HCT116 (cell line): ENCODE measurements at regions not wholly inside any gene's neighbourhood (a gene's known extent, or its start where the extent isn't known, plus 50 kb on each side); places are given as distances from the start of the nearest gene placed in this dataset.

Source experiments
- ATAC-seq: fragments of 200-7000 bp; cut with Tn5 transposase; 2 replicates; pipeline ENCODE4 v1.9.1; 2020; ENCODE audit warnings: mild to moderate bottlenecking, moderate library complexity
- BruUV-seq: library from RNA; stranded (reverse); fragments of 400-500 nt; replicated peaks from 2 replicates; lab custom pipeline; 2021; lab: Mats Ljungman, UMichigan
- CTCF ChIA-PET: fragments of 300-600 bp; sonication (Branson Sonifier 250); formaldehyde crosslinking; loops from one replicate; lab custom pipeline; 2021; ENCODE audit warnings: antibody characterized with exemption; lab: Charles Lee
- POLR2A ChIA-PET: fragments of 300-600, 350-600 bp; sonication (Branson Sonifier 250); formaldehyde crosslinking; loops from one replicate; lab custom pipeline; 2021; ENCODE audit warnings: antibody characterized with exemption; lab: Charles Lee
- RAD21 ChIA-PET, 2 experiments: fragments of 300-600 bp; sonication (Branson Sonifier 250); formaldehyde crosslinking; loops; one replicate each; lab custom pipeline; 2023; ENCODE audit warnings: low total read pairs in 2 of 2; ENCODE audit not compliant: uncharacterized antibody in 2 of 2, unreplicated experiment in 2 of 2, low non-redundant PET in 1 of 2; lab: Charles Lee
- DNase-seq: peaks from one replicate; pipeline ENCODE4 v3.0.0-alpha.2; 2010; ENCODE audit warnings: low read depth, low spot score
- H2AFZ ChIP-seq: fragments of 200-600 bp; shearing (Covaris generic), sonication (generic); 2 replicates; pipeline ENCODE4 v1.6.1; 2017; ENCODE audit warnings: low read depth, mixed run types, mixed read lengths, antibody characterized with exemption, low read length; ENCODE audit not compliant: poor library complexity, severe bottlenecking
- H3K27ac ChIP-seq: 2 replicates; pipeline ENCODE4 v1.5.1; 2012; ENCODE audit warnings: low read depth, low read length
- H3K27me3 ChIP-seq: fragments of 200-600 bp; sonication (generic); 2 replicates; pipeline ENCODE4 v1.6.1; 2016; ENCODE audit warnings: mixed run types, low read length, mixed read lengths; ENCODE audit not compliant: insufficient read depth
- H3K36me3 ChIP-seq, 2 experiments: fragments of 200-500 bp in 1 of 2; fragments of 200-600 bp in 1 of 2; sonication (Bioruptor generic) in 1 of 2; sonication (generic) in 1 of 2; 2 replicates each; pipeline versions ENCODE4 v1.5.1 to v1.6.1; 2014 to 2016; ENCODE audit warnings: low read length in 2 of 2, inconsistent platforms in 1 of 2, mixed read lengths in 1 of 2, mixed run types in 1 of 2; ENCODE audit not compliant: insufficient read depth in 2 of 2, control insufficient read depth in 1 of 2
- H3K4me1 ChIP-seq, 2 experiments: fragments of 200-600 bp in 1 of 2; sonication (generic) in 1 of 2; 2 replicates each; pipeline versions ENCODE4 v1.5.1 to v1.6.1; 2012 to 2017; ENCODE audit warnings: low read length in 2 of 2, inconsistent platforms in 1 of 2, mild to moderate bottlenecking in 1 of 2, mixed read lengths in 1 of 2, mixed run types in 1 of 2, moderate library complexity in 1 of 2; ENCODE audit not compliant: insufficient read depth in 2 of 2, control insufficient read depth in 1 of 2
- H3K4me2 ChIP-seq: fragments of 200-600 bp; sonication (generic); 2 replicates; pipeline ENCODE4 v1.6.1; 2017; ENCODE audit warnings: mixed run types, low read length, mixed read lengths
- H3K4me3 ChIP-seq, 2 experiments: fragments of 200-600 bp in 1 of 2; sonication (generic) in 1 of 2; replicated peaks in 1 of 2; 2 replicates each; pipeline ENCODE4 v1.5.1; 2011 to 2016; ENCODE audit warnings: low read length in 2 of 2, control low read depth in 1 of 2, low read depth in 1 of 2, mild to moderate bottlenecking in 1 of 2, mixed read lengths in 1 of 2, mixed run types in 1 of 2
- H3K79me2 ChIP-seq: fragments of 200-600 bp; sonication (generic); 2 replicates; pipeline ENCODE4 v1.6.1; 2017; ENCODE audit warnings: mild to moderate bottlenecking, mixed run types, low read length, moderate library complexity, mixed read lengths; ENCODE audit not compliant: insufficient read depth
- H3K9ac ChIP-seq: fragments of 200-600 bp; sonication (generic); 2 replicates; pipeline ENCODE4 v1.6.1; 2016; ENCODE audit warnings: low read length, mixed read lengths
- H3K9me2 ChIP-seq: fragments of 200-600 bp; sonication (generic), shearing (Covaris generic); 2 replicates; pipeline ENCODE4 v1.6.1; 2017; ENCODE audit warnings: mixed run types, mild to moderate bottlenecking, moderate library complexity; ENCODE audit not compliant: insufficient read depth
- H3K9me3 ChIP-seq, 2 experiments: fragments of 200-500 bp in 1 of 2; fragments of 200-600 bp in 1 of 2; sonication (Bioruptor generic) in 1 of 2; sonication (generic) in 1 of 2; 2 replicates each; pipeline ENCODE4 v1.6.1; 2014 to 2017; ENCODE audit warnings: low read length in 2 of 2, mixed read lengths in 2 of 2, inconsistent platforms in 1 of 2, low read depth in 1 of 2, mild to moderate bottlenecking in 1 of 2, mixed run types in 1 of 2, moderate library complexity in 1 of 2; ENCODE audit not compliant: control insufficient read depth in 1 of 2, insufficient read depth in 1 of 2
- H4K20me1 ChIP-seq: fragments of 200-600 bp; sonication (generic), shearing (Covaris generic); 2 replicates; pipeline ENCODE4 v1.6.1; 2017; ENCODE audit warnings: mixed run types, mild to moderate bottlenecking, moderate library complexity; ENCODE audit not compliant: insufficient read depth
- ATF3 ChIP-seq: IDR thresholded peaks from 2 replicates; pipeline ENCODE4 v1.6.1; 2012
- CBX3 ChIP-seq: IDR thresholded peaks from 2 replicates; pipeline ENCODE4 v1.6.1; 2012; ENCODE audit warnings: low read depth
- CEBPB ChIP-seq: IDR thresholded peaks from 2 replicates; pipeline ENCODE4 v1.6.1; 2012; ENCODE audit warnings: low read depth
- CTCF ChIP-seq, 3 experiments: fragments of 200-600 bp in 1 of 3; sonication (generic) in 1 of 3; IDR thresholded peaks in 2 of 3; conservative IDR thresholded peaks in 1 of 3; 2 replicates each; pipeline ENCODE4 v1.5.1; 2012 to 2017; ENCODE audit warnings: low read depth in 2 of 3, low read length in 2 of 3, antibody characterized with exemption in 1 of 3, borderline replicate concordance in 1 of 3, control low read depth in 1 of 3, mild to moderate bottlenecking in 1 of 3, mixed read lengths in 1 of 3, mixed run types in 1 of 3, moderate library complexity in 1 of 3; ENCODE audit not compliant: insufficient read depth in 1 of 3
- EGR1 ChIP-seq: IDR thresholded peaks from 2 replicates; pipeline ENCODE4 v1.6.1; 2012; ENCODE audit warnings: low read depth
- ELF1 ChIP-seq: IDR thresholded peaks from 2 replicates; pipeline ENCODE4 v1.6.1; 2012; ENCODE audit warnings: low read depth, borderline replicate concordance
- EZH2phosphoT487 ChIP-seq: fragments of 200-600 bp; IDR thresholded peaks from 2 replicates; pipeline ENCODE4 v1.6.1; 2018; ENCODE audit warnings: antibody characterized with exemption, borderline replicate concordance
- MAX ChIP-seq: IDR thresholded peaks from 2 replicates; pipeline ENCODE4 v1.6.1; 2012
- POLR2A ChIP-seq: IDR thresholded peaks from 2 replicates; pipeline ENCODE4 v1.7.0; 2011; ENCODE audit warnings: borderline replicate concordance; ENCODE audit not compliant: insufficient read depth, insufficient read length; ENCODE audit errors: extremely low read depth
- REST ChIP-seq: IDR thresholded peaks from 2 replicates; pipeline ENCODE4 v1.6.1; 2012; ENCODE audit warnings: low read depth
- SIN3A ChIP-seq: IDR thresholded peaks from 2 replicates; pipeline ENCODE4 v1.6.1; 2012; ENCODE audit warnings: low read depth
- SP1 ChIP-seq: IDR thresholded peaks from 2 replicates; pipeline ENCODE4 v1.6.1; 2012; ENCODE audit warnings: low read depth
- SRF ChIP-seq: IDR thresholded peaks from 2 replicates; pipeline ENCODE4 v1.6.1; 2012; ENCODE audit warnings: low read depth
- YY1 ChIP-seq: IDR thresholded peaks from 2 replicates; pipeline ENCODE4 v1.6.1; 2011; ENCODE audit warnings: low read length, low read depth, moderate library complexity, mild to moderate bottlenecking; ENCODE audit not compliant: insufficient replicate concordance; ENCODE audit errors: extremely low read depth
- ZNF274 ChIP-seq: fragments of 200-500 bp; sonication (Bioruptor generic); IDR thresholded peaks from 2 replicates; pipeline ENCODE4 v1.6.1; 2014; ENCODE audit warnings: mild to moderate bottlenecking, low read depth, low read length, inconsistent platforms
- intact Hi-C: fragments of 100-400 bp; cut with micrococcal nuclease; formaldehyde crosslinking; loops from 2 replicates; pipeline ENCODE4 v1.10.0; 2022
- TF ChIP-seq, protein P1 (sequence below): IDR thresholded peaks from 2 replicates; pipeline ENCODE4 v1.6.1; 2011; ENCODE audit warnings: mild to moderate bottlenecking, low read length, moderate library complexity; ENCODE audit not compliant: insufficient replicate concordance; ENCODE audit errors: extremely low read depth

- no peak for TF ChIP-seq EGR1
- TF ChIP-seq YY1: no peak
- no peak for TF ChIP-seq ELF1
- no peak for TF ChIP-seq ZNF274
- no peak for TF ChIP-seq CEBPB
Measured at GRCh38 chr10:2081501-2081900, 344.2 kb upstream of the ADARB2 start (continued).

- ChIA-PET RAD21 (no interaction called here), CTCF (no interaction called here), POLR2A (no interaction called here)
- TF ChIP-seq, protein P1, sequence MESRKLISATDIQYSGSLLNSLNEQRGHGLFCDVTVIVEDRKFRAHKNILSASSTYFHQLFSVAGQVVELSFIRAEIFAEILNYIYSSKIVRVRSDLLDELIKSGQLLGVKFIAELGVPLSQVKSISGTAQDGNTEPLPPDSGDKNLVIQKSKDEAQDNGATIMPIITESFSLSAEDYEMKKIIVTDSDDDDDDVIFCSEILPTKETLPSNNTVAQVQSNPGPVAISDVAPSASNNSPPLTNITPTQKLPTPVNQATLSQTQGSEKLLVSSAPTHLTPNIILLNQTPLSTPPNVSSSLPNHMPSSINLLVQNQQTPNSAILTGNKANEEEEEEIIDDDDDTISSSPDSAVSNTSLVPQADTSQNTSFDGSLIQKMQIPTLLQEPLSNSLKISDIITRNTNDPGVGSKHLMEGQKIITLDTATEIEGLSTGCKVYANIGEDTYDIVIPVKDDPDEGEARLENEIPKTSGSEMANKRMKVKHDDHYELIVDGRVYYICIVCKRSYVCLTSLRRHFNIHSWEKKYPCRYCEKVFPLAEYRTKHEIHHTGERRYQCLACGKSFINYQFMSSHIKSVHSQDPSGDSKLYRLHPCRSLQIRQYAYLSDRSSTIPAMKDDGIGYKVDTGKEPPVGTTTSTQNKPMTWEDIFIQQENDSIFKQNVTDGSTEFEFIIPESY: no peak
- no peak for TF ChIP-seq REST
- no peak for TF ChIP-seq CTCF (IDR thresholded peaks at IDR 0.05 in 2 of 3, conservative IDR thresholded peaks at IDR 0.05 in 1 of 3; ENCODE audit: borderline replicate concordance in 1 of 3, insufficient read depth in 1 of 3, low read depth in 2 of 3, low read length in 2 of 3)
- TF ChIP-seq CEBPB: no peak
- TF ChIP-seq SRF: no peak
- TF ChIP-seq ATF3: no peak
- TF ChIP-seq SP1: no peak
- TF ChIP-seq CBX3: no peak
- TF ChIP-seq SIN3A: no peak
- no peak for TF ChIP-seq MAX
- no peak for TF ChIP-seq YY1
- TF ChIP-seq EZH2phosphoT487: no peak
- TF ChIP-seq POLR2A: no peak
- intact Hi-C loops: no loop called here
- Histone ChIP-seq H3K4me1 (no peaks in the 10 kb centered on the region), H3K9me3 (peaks cover 4 to 25% of the 10 kb centered on the region in 2 experiments; a peak in 3 of 4 replicates), H3K4me2 (no peak overlapping the region), H3K36me3 (no peaks in the 10 kb centered on the region), H4K20me1 (no peaks in the 10 kb centered on the region), H3K4me3 (no peak overlapping the region), H3K27me3 (no peaks in the 10 kb centered on the region), H3K27ac (no peak overlapping the region), H3K9me2 (no peaks in the 10 kb centered on the region), H3K79me2 (no peaks in the 10 kb centered on the region), H2AFZ (no peak overlapping the region), H3K9ac (no peak overlapping the region)
- DNase-seq (no peak), ATAC-seq (no peak)
- no TSS peak for BruUV-seq
Measured at GRCh38 chr10:2079603-2080078, 342.3 kb upstream of the ADARB2 start.
